NCI-H82 (cell line): ENCODE measurements at regions not wholly inside any gene's neighbourhood (a gene's known extent, or its start where the extent isn't known, plus 50 kb on each side); places are given as distances from the start of the nearest gene placed in this dataset.
"Not testable (repeated sequence)": the region's sequence is repeated elsewhere in the genome, so short reads cannot be mapped to it uniquely, and the experiment has no call there.

Experiments used
- DNase-seq: peaks from one replicate; lab custom pipeline; 2025; lab: John Stamatoyannopoulos, UW

- not testable (repeated sequence) for DNase-seq
Measured at GRCh38 chr5:36782612-36783011, 94.0 kb upstream of the NIPBL start.

DNA sequence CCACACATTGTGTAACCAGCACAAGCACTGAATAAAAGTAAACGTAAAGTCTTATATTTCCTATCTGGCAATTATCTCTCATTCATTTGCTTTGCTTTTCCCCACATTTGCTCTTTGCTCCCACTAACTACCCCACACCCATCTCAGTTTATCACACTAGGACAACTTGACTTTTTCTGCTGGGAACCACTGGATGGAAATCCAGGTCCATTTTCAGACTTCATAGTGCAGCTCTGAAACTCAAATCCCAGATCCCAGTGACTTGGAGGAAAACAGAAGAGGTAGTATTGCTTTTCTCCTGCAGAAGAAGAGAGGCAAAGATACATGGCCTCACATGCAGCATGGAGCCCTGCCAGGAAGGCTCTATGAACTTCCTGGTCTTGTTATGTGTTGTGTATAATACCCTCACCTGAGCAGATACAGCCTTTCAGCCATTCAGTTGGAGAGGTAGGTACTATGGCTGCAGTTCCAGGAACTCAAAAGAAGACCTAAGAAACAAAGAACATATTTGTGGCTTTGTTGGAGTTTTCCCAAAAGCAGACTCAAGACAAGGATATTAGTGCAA lies 90.0 kb upstream of the NIPBL start:
- no peak for DNase-seq

- no peak for DNase-seq
Measured at GRCh38 chr5:36787365-36788093, 89.0 kb upstream of the NIPBL start.

DNA sequence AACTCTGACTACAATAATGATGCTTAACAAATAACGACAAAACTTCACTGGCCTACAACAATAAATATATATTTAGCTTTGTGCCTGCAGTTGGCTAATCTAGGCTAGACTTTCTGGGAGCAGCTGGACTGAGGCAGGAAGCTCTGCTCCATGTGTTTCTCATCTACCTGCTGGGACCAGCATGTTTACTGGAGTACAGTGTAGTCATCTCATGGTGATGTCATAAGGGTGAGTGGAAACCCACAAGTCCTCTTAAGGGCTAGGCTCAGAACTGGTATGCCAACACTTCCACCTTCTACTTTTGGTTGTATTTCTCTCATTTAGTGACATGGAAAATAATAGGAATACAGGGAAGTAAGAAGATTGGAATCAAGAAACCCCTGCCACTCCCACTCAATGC lies 85.7 kb upstream of the NIPBL start:
- no peak for DNase-seq

- DNase-seq, result no peak
Measured at GRCh38 chr5:36792560-36793180, 83.9 kb upstream of the NIPBL start.

DNA sequence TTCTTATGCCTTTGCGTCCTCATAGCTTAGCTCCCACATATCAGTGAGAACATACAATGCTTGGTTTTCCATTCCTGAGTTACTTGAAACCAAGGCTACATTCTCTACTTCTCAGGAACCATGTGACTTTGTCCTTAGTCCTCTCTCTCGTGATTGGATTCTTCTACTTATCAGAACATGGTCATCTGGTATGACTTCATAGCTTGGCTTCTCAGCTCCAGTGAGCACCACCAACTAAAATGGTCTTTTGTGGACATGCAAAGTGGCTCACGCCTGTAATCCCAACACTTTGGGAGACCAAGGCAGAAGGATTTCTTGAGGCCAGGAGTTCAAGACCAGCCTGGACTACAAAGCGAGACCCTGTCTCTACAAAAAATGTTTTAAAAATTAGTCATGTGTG lies 81.2 kb upstream of the NIPBL start:
- DNase-seq, result no peak

GRCh38 chr5:36796155-36796554 lies 80.4 kb upstream of the NIPBL start:
- no peak for DNase-seq

DNA sequence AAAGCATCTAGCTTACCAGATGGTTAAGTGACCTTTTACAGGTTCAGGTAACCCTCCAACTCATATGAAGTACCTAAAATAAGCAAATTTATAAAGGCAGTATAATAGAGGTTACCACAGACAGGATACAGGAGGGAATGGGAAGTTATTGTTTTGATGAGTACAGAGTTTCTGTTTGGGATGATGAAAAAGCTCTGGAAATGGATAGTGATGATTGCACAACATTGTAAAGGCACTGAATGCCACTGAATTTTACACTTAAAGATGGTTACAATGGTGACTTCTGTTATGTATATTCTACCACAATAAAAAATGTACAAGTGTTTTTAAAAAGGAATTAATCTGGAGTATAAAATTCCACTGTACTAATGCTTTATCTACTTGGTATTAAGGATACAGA lies 75.0 kb upstream of the NIPBL start:
- no peak for DNase-seq

GRCh38 chr5:36802187-36802586 lies 74.4 kb upstream of the NIPBL start:
- no peak for DNase-seq

DNA sequence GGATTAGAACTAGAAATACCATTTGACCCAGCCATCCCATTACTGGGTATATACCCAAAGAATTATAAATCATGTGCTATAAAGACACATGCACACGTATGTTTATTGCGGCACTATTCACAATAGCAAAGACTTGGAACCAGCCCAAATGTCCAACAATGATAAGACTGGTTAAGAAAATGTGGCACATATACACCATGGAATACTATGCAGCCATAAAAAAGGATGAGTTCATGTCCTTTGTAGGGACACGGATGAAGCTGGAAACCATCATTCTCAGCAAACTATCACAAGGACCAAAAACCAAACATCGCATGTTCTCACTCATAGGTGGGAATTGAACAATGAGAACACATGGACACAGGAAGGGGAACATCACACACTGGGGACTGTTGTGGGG lies 63.3 kb upstream of the NIPBL start:
- not testable (repeated sequence) for DNase-seq

- peak; percentile 23 for DNase-seq
Measured at GRCh38 chr5:36815871-36816270, 60.7 kb upstream of the NIPBL start.

- peak; percentile 8 for DNase-seq
Measured at GRCh38 chr5:36820900-36821299, 55.7 kb upstream of the NIPBL start.

GRCh38 chr5:36826694-36827093 lies 49.9 kb upstream of the NIPBL start:
- DNase-seq, result no peak
